H9 (cell line): ENCODE measurements at regions not wholly inside any gene's neighbourhood (a gene's known extent, or its start where the extent isn't known, plus 50 kb on each side); places are given as distances from the start of the nearest gene placed in this dataset.

ENCODE experiments used
- DNase-seq: peaks from one replicate; pipeline ENCODE4 v3.0.0-alpha.2; 2017
- H2AFZ ChIP-seq: one replicate; pipeline ENCODE4 v1.6.1; 2013; ENCODE audit warnings: mild to moderate bottlenecking, low read length, control low read depth, moderate library complexity
- H2AK5ac ChIP-seq: 2 replicates; pipeline ENCODE4 v1.6.1; 2013; ENCODE audit warnings: low read length, control low read depth, mixed read lengths; ENCODE audit not compliant: insufficient read length
- H2BK120ac ChIP-seq: one replicate; pipeline ENCODE4 v1.6.1; 2013; ENCODE audit warnings: low read depth, mild to moderate bottlenecking, low read length, control low read depth, inconsistent platforms; ENCODE audit not compliant: poor library complexity, severe bottlenecking
- H2BK12ac ChIP-seq: 2 replicates; pipeline ENCODE4 v1.6.1; 2013; ENCODE audit warnings: low read length, control low read depth, mixed read lengths, low read depth; ENCODE audit not compliant: insufficient read length
- H2BK15ac ChIP-seq: 2 replicates; pipeline ENCODE4 v1.6.1; 2013; ENCODE audit warnings: low read depth, low read length, control low read depth
- H2BK20ac ChIP-seq: one replicate; pipeline ENCODE4 v1.6.1; 2013; ENCODE audit warnings: low read depth, mild to moderate bottlenecking, low read length, control low read depth, inconsistent platforms; ENCODE audit not compliant: poor library complexity, severe bottlenecking
- H2BK5ac ChIP-seq: 2 replicates; pipeline ENCODE4 v1.6.1; 2013; ENCODE audit warnings: low read length, control low read depth, mixed read lengths; ENCODE audit not compliant: insufficient read length
- H3K14ac ChIP-seq: 2 replicates; pipeline ENCODE4 v1.6.1; 2013; ENCODE audit warnings: low read length, control low read depth; ENCODE audit not compliant: insufficient read depth
- H3K18ac ChIP-seq: 2 replicates; pipeline ENCODE4 v1.6.1; 2013; ENCODE audit warnings: low read depth, mild to moderate bottlenecking, mixed read lengths, low read length, control low read depth; ENCODE audit not compliant: insufficient read length
- H3K23ac ChIP-seq: 2 replicates; pipeline ENCODE4 v1.6.1; 2013; ENCODE audit warnings: low read length, control low read depth, mixed read lengths, low read depth; ENCODE audit not compliant: insufficient read length
- H3K23me2 ChIP-seq: 2 replicates; pipeline ENCODE4 v1.6.1; 2013; ENCODE audit warnings: low read depth, mild to moderate bottlenecking, mixed read lengths, low read length, control low read depth; ENCODE audit not compliant: insufficient read length, poor library complexity, severe bottlenecking
- H3K27ac ChIP-seq: 2 replicates; pipeline ENCODE4 v1.5.1; 2013; ENCODE audit warnings: low read length, control low read depth, mixed read lengths, low read depth; ENCODE audit not compliant: insufficient read length
- H3K27me3 ChIP-seq: 2 replicates; pipeline ENCODE4 v1.6.1; 2013; ENCODE audit warnings: low read length, control low read depth, inconsistent platforms; ENCODE audit not compliant: insufficient read depth
- H3K4ac ChIP-seq: 2 replicates; pipeline ENCODE4 v1.6.1; 2013; ENCODE audit warnings: low read depth, mild to moderate bottlenecking, control low read depth, inconsistent platforms, low read length, moderate library complexity
- H3K4me1 ChIP-seq: 2 replicates; pipeline ENCODE4 v1.6.1; 2013; ENCODE audit warnings: low read length, control low read depth, inconsistent platforms; ENCODE audit not compliant: insufficient read depth
- H3K4me2 ChIP-seq: 2 replicates; pipeline ENCODE4 v1.6.1; 2013; ENCODE audit warnings: low read length, control low read depth, mixed read lengths; ENCODE audit not compliant: insufficient read length, insufficient read depth
- H3K56ac ChIP-seq: 2 replicates; pipeline ENCODE4 v1.6.1; 2013; ENCODE audit warnings: low read depth, mild to moderate bottlenecking, mixed read lengths, low read length, control low read depth; ENCODE audit not compliant: insufficient read length
- H3K79me1 ChIP-seq: 2 replicates; pipeline ENCODE4 v1.6.1; 2013; ENCODE audit warnings: low read depth, mild to moderate bottlenecking, moderate library complexity, low read length, control low read depth, inconsistent platforms; ENCODE audit not compliant: insufficient read depth, poor library complexity, severe bottlenecking
- H3K79me2 ChIP-seq: 2 replicates; pipeline ENCODE4 v1.6.1; 2013; ENCODE audit warnings: low read length, control low read depth, inconsistent platforms; ENCODE audit not compliant: insufficient read depth
- H3K9ac ChIP-seq: 2 replicates; pipeline ENCODE4 v1.6.1; 2013; ENCODE audit warnings: low read length, control low read depth, mixed read lengths; ENCODE audit not compliant: insufficient read length; ENCODE audit errors: extremely low read depth
- H3K9me3 ChIP-seq: one replicate; pipeline ENCODE4 v1.6.1; 2013; ENCODE audit warnings: low read depth, low read length, inconsistent platforms; ENCODE audit not compliant: control insufficient read depth
- H3T11ph ChIP-seq: one replicate; pipeline ENCODE4 v1.6.1; 2013; ENCODE audit warnings: mild to moderate bottlenecking, low read length, control low read depth, inconsistent platforms
- H4K20me1 ChIP-seq: one replicate; pipeline ENCODE4 v1.6.1; 2013; ENCODE audit not compliant: control insufficient read depth, insufficient read length, insufficient read depth
- H4K5ac ChIP-seq: 2 replicates; pipeline ENCODE4 v1.6.1; 2013; ENCODE audit warnings: low read depth, mild to moderate bottlenecking, mixed read lengths, low read length, control low read depth; ENCODE audit not compliant: insufficient read length
- H4K8ac ChIP-seq: replicated peaks from 2 replicates; pipeline ENCODE4 v1.6.1; 2013; ENCODE audit warnings: low read length, control low read depth, mixed read lengths, low read depth; ENCODE audit not compliant: insufficient read length
- H4K91ac ChIP-seq: 2 replicates; pipeline ENCODE4 v1.6.1; 2013; ENCODE audit warnings: low read depth, mild to moderate bottlenecking, moderate library complexity, mixed read lengths, low read length, control low read depth; ENCODE audit not compliant: insufficient read length
- H3K27ac Mint-ChIP-seq, 3 experiments: 2 replicates in 2 of 3; 3 replicates in 1 of 3; pipeline ENCODE4 v1.8.0; 2020 to 2021; ENCODE audit warnings: mixed read lengths in 3 of 3, mild to moderate bottlenecking in 1 of 3, moderate library complexity in 1 of 3
- H3K27me3 Mint-ChIP-seq: 2 replicates; pipeline ENCODE4 v1.8.0; 2021; ENCODE audit warnings: low read depth, mild to moderate bottlenecking, moderate library complexity, mixed read lengths
- H3K36me3 Mint-ChIP-seq, 3 experiments: 2 replicates in 2 of 3; 3 replicates in 1 of 3; pipeline ENCODE4 v1.8.0; 2020 to 2021; ENCODE audit warnings: low read depth in 3 of 3, mixed read lengths in 3 of 3; ENCODE audit not compliant: insufficient read depth in 1 of 3
- H3K4me1 Mint-ChIP-seq, 2 experiments: 2 replicates each; pipeline ENCODE4 v1.8.0; 2020; ENCODE audit warnings: mixed read lengths in 2 of 2
- H3K4me3 Mint-ChIP-seq, 2 experiments: 2 replicates in 1 of 2; 3 replicates in 1 of 2; pipeline ENCODE4 v1.8.0; 2020 to 2021; ENCODE audit warnings: mild to moderate bottlenecking in 2 of 2, mixed read lengths in 2 of 2, moderate library complexity in 1 of 2
- H3K9me3 Mint-ChIP-seq, 2 experiments: 2 replicates in 1 of 2; 3 replicates in 1 of 2; pipeline ENCODE4 v1.8.0; 2020; ENCODE audit warnings: mild to moderate bottlenecking in 2 of 2, mixed read lengths in 2 of 2, moderate library complexity in 1 of 2
- WGBS: extraction: QIAGEN DNeasy Blood & Tissue Kit; methylation state at CpG from one replicate; pipeline ENCODE4 v1.1.7; 2013; ENCODE audit warnings: missing lambda C conversion rate, low lambda C conversion rate, mixed read lengths; ENCODE audit not compliant: insufficient read length; ENCODE audit errors: extremely low coverage; 5-methylcytosine and 5-hydroxymethylcytosine counted together
- TF ChIP-seq, protein P1 (sequence below): fragments of 200-600 bp; sonication (generic); conservative IDR thresholded peaks from 3 replicates; pipeline ENCODE4 v1.8.0; 2021; ENCODE audit warnings: antibody characterized with exemption, mild to moderate bottlenecking

DNA sequence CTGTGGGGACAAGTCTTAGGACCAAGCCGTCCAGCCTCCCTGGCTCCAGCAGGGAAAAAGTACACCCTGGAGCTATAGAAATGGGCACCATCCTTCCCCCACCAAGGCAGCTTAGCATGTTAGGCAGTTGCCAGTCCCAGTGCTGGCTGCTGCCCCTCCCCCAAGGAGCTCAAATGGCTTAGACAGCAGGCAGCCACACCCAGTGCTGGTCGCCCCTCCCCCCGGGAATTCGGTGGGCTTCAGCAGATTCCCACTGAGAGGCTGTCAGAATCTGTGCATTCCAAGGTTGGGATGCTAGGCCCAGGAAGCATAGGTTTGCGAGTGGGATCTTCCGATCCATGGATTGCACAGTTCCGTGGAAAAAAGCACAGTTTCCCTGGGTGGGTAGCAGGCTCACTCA, 105.2 kb upstream of the ITGA1 start:
- Histone ChIP-seq H4K20me1 (no peaks in the 10 kb centered on the region), H3K4ac (no peak overlapping the region), H3K9ac (no peak overlapping the region), H4K5ac (no peak overlapping the region), H3K4me1 (peaks cover 2% of the 10 kb centered on the region; the same call in 1 of the 2 replicates), H2BK12ac (no peak overlapping the region), H3K4me2 (no peak overlapping the region), H3K23me2 (no peaks in the 10 kb centered on the region), H3K79me1 (no peaks in the 10 kb centered on the region), H3T11ph (no peak overlapping the region), H2AFZ (no peak overlapping the region), H3K9me3 (no peaks in the 10 kb centered on the region), H3K27ac (no peak overlapping the region), H2BK120ac (no peak overlapping the region), H2BK20ac (no peak overlapping the region), H3K18ac (no peak overlapping the region), H4K8ac (no peak overlapping the region), H3K27me3 (no peaks in the 10 kb centered on the region), H3K79me2 (no peaks in the 10 kb centered on the region), H3K23ac (no peak overlapping the region), H2BK5ac (no peak overlapping the region), H2AK5ac (no peak overlapping the region), H4K91ac (no peak overlapping the region), H2BK15ac (no peak overlapping the region), H3K56ac (no peak overlapping the region), H3K14ac (no peak overlapping the region)
- Mint-ChIP-seq H3K4me3 (no peak overlapping the region), H3K27me3 (no peaks in the 10 kb centered on the region), H3K4me1 (peaks cover 13 to 18% of the 10 kb centered on the region in 2 experiments), H3K9me3 (no peaks in the 10 kb centered on the region; a peak in 1 of 5 replicates), H3K27ac (no peak overlapping the region), H3K36me3 (no peaks in the 10 kb centered on the region; a peak in 1 of 7 replicates)
- DNase-seq: peak; percentile 45
- no CpG with 5 or more reads among the region's 7 CpGs for WGBS
- TF ChIP-seq, protein P1, sequence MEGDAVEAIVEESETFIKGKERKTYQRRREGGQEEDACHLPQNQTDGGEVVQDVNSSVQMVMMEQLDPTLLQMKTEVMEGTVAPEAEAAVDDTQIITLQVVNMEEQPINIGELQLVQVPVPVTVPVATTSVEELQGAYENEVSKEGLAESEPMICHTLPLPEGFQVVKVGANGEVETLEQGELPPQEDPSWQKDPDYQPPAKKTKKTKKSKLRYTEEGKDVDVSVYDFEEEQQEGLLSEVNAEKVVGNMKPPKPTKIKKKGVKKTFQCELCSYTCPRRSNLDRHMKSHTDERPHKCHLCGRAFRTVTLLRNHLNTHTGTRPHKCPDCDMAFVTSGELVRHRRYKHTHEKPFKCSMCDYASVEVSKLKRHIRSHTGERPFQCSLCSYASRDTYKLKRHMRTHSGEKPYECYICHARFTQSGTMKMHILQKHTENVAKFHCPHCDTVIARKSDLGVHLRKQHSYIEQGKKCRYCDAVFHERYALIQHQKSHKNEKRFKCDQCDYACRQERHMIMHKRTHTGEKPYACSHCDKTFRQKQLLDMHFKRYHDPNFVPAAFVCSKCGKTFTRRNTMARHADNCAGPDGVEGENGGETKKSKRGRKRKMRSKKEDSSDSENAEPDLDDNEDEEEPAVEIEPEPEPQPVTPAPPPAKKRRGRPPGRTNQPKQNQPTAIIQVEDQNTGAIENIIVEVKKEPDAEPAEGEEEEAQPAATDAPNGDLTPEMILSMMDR: no peak
